ENCODE measurements at regions not wholly inside any gene's neighbourhood (a gene's known extent, or its start where the extent isn't known, plus 50 kb on each side); places are given as distances from the start of the nearest gene placed in this dataset.

GRCh38 chr5:156142867-156143266 is 184.1 kb upstream of the SGCD start:
- Histone ChIP-seq H4K5ac (ENCODE audit: insufficient read length, low read depth, low read length) (no peak overlapping the region), H4K8ac (ENCODE audit: extremely low read depth, insufficient read depth, low read length) (no peak overlapping the region), H2BK120ac (replicated peaks; ENCODE audit: low read depth, low read length) (no peak overlapping the region)

More at GRCh38 chr5:156142867-156143266, 184.1 kb upstream of the SGCD start:
- Histone ChIP-seq H3K4me3 (ENCODE audit: extremely low read depth in 1 of 4, insufficient read depth in 2 of 4, low read depth in 3 of 4, low read length in 4 of 4) (no peak overlapping the region), H3K79me2 (ENCODE audit: control insufficient read depth in 1 of 2, insufficient read depth in 2 of 2, low read length in 2 of 2) (no peaks in the 10 kb centered on the region), H3K4me1 (replicated peaks in 1 of 4; ENCODE audit: control insufficient read depth in 3 of 4, insufficient read depth in 4 of 4, low read length in 3 of 4) (no peaks in the 10 kb centered on the region; a peak in 1 of 7 replicates), H3K9me3 (ENCODE audit: insufficient read depth in 2 of 2, low read depth in 1 of 2, low read length in 1 of 2) (peaks cover 12 to 17% of the 10 kb centered on the region in 2 experiments; a peak in 3 of 4 replicates), H4K91ac (replicated peaks; ENCODE audit: insufficient read length, low read length) (no peak overlapping the region), H3K18ac (ENCODE audit: extremely low read depth, low read length) (no peak overlapping the region), H3K9ac (replicated peaks in 1 of 4; ENCODE audit: extremely low read depth in 1 of 4, low read depth in 3 of 4, low read length in 3 of 4) (no peak overlapping the region), H3K4ac (replicated peaks; ENCODE audit: insufficient read length, low read depth, low read length) (no peak overlapping the region), H3K79me1 (ENCODE audit: low read depth, low read length) (no peaks in the 10 kb centered on the region), H3K23ac (ENCODE audit: insufficient read length) (no peak overlapping the region), H3K4me2 (ENCODE audit: insufficient read depth in 1 of 2, low read depth in 2 of 2, low read length in 2 of 2) (no peak overlapping the region), H3K56ac (replicated peaks; ENCODE audit: insufficient read length, low read depth, low read length) (no peak overlapping the region), H2BK15ac (ENCODE audit: low read length) (no peak overlapping the region), H2AFZ (ENCODE audit: low read length) (no peak overlapping the region), H3K23me2 (ENCODE audit: low read depth, low read length) (no peaks in the 10 kb centered on the region), H3K14ac (ENCODE audit: insufficient read length) (no peak overlapping the region), H2AK5ac (ENCODE audit: low read depth, low read length) (no peak overlapping the region), H4K20me1 (replicated peaks in 1 of 2; ENCODE audit: control insufficient read depth in 1 of 2, insufficient read depth in 2 of 2, low read length in 2 of 2) (no peaks in the 10 kb centered on the region), H3K36me3 (ENCODE audit: control insufficient read depth in 2 of 4, insufficient read depth in 4 of 4, low read length in 3 of 4) (no peaks in the 10 kb centered on the region), H3K27ac (ENCODE audit: low read depth, low read length) (no peak overlapping the region), H2BK5ac (ENCODE audit: low read depth, low read length) (no peak overlapping the region), H2BK20ac (ENCODE audit: low read length) (no peak overlapping the region), H2BK12ac (ENCODE audit: low read depth, low read length) (no peak overlapping the region), H3K27me3 (replicated peaks in 1 of 4; ENCODE audit: control insufficient read depth in 3 of 4, extremely low read depth in 1 of 4, insufficient read depth in 3 of 4, low read length in 3 of 4) (no peaks in the 10 kb centered on the region)
- POLR2A ChIA-PET (ENCODE audit: partially characterized antibody): no interaction called here
- CTCF ChIA-PET (ENCODE audit: partially characterized antibody): no interaction called here
- FAIRE-seq: no peak
- 97% methylated on average over 2 of the region's 2 CpGs; no CpG with 5 or more reads in 1 of the 2 experiments for WGBS, 2 experiments (ENCODE audit: extremely low coverage in 1 of 2, insufficient coverage in 1 of 2, insufficient read length in 1 of 2, insufficient replicate concordance in 2 of 2, low coverage in 1 of 2, low lambda C conversion rate in 2 of 2, missing lambda C conversion rate in 1 of 2)
- no peak for DNase-seq (ENCODE audit: low read depth in 1 of 2, low spot score in 2 of 2)
- TF ChIP-seq TEAD4 (IDR thresholded peaks at IDR 0.05; ENCODE audit: low read depth, low read length) (no peak), RAD21 (IDR thresholded peaks at IDR 0.05 in 1 of 2, conservative IDR thresholded peaks at IDR 0.05 in 1 of 2; ENCODE audit: low read depth in 2 of 2, low read length in 2 of 2) (no peak), NRF1 (IDR thresholded peaks at IDR 0.05; ENCODE audit: low read depth, low read length) (no peak), RBBP5 (IDR thresholded peaks at IDR 0.05; ENCODE audit: borderline replicate concordance, low read depth, low read length) (no peak), TAF7 (optimal IDR thresholded peaks at IDR 0.05; ENCODE audit: borderline replicate concordance, low read depth, low read length) (no peak), ASH2L (IDR thresholded peaks at IDR 0.05; ENCODE audit: low read length) (no peak), CHD1 (IDR thresholded peaks at IDR 0.05; ENCODE audit: low read depth, low read length) (no peak), JUND (IDR thresholded peaks at IDR 0.05; ENCODE audit: low read length) (no peak), BCL11A (IDR thresholded peaks at IDR 0.05; ENCODE audit: low read depth in 2 of 2, low read length in 2 of 2) (no peak), KDM4A (IDR thresholded peaks at IDR 0.05; ENCODE audit: low read depth, low read length, severe bottlenecking) (no peak), KDM5A (IDR thresholded peaks at IDR 0.05; ENCODE audit: low read length) (no peak), CTBP2 (IDR thresholded peaks at IDR 0.05; ENCODE audit: borderline replicate concordance, insufficient read depth, insufficient read length, low read length) (no peak), YY1 (IDR thresholded peaks at IDR 0.05; ENCODE audit: low read depth, low read length) (no peak)
- TF ChIP-seq, protein P1, sequence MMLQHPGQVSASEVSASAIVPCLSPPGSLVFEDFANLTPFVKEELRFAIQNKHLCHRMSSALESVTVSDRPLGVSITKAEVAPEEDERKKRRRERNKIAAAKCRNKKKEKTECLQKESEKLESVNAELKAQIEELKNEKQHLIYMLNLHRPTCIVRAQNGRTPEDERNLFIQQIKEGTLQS (IDR thresholded peaks at IDR 0.05; ENCODE audit: insufficient read depth, low read depth, low read length): no peak

Data from H1 (cell line).